ENCODE measurements at regions not wholly inside any gene's neighbourhood (a gene's known extent, or its start where the extent isn't known, plus 50 kb on each side); places are given as distances from the start of the nearest gene placed in this dataset.

DNA sequence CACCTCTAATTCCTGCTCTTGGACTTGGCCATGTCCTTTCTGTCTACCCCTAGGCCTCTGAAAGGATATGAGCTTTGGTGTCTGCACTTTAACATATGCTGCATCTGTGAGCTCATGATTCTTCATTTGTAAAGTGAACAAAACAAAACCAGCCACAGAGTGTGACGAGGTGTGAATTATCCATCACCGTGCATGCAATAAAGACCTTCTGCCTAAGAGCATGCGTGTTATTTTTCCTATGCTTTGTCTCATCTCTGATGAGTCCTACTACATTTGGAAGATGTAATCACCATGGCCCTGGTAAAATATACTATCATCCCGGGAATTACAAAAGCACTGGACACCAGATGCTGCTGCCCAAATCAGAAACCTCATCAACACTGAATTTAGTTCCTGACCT is 103.5 kb upstream of the KCNAB1 start:
- H3K4me1 ChIP-seq (ENCODE audit: control insufficient read depth in 1 of 2, low read depth in 2 of 2) = no peaks in the 10 kb centered on the region
- TF ChIP-seq, protein P1, sequence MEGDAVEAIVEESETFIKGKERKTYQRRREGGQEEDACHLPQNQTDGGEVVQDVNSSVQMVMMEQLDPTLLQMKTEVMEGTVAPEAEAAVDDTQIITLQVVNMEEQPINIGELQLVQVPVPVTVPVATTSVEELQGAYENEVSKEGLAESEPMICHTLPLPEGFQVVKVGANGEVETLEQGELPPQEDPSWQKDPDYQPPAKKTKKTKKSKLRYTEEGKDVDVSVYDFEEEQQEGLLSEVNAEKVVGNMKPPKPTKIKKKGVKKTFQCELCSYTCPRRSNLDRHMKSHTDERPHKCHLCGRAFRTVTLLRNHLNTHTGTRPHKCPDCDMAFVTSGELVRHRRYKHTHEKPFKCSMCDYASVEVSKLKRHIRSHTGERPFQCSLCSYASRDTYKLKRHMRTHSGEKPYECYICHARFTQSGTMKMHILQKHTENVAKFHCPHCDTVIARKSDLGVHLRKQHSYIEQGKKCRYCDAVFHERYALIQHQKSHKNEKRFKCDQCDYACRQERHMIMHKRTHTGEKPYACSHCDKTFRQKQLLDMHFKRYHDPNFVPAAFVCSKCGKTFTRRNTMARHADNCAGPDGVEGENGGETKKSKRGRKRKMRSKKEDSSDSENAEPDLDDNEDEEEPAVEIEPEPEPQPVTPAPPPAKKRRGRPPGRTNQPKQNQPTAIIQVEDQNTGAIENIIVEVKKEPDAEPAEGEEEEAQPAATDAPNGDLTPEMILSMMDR (IDR thresholded peaks at IDR 0.05) = no peak
- no peaks in the 10 kb centered on the region for H3K9me3 ChIP-seq
- no peaks in the 10 kb centered on the region for H3K36me3 ChIP-seq
- DNase-seq (ENCODE audit: low spot score) (no peak), ATAC-seq (ENCODE audit: insufficient number of reproducible peaks, low FRiP score, low read depth) (no peak)
- no peaks in the 10 kb centered on the region for H3K27me3 ChIP-seq (replicated peaks; ENCODE audit: insufficient read depth)
- no peak overlapping the region for H3K4me3 ChIP-seq
- H3K27ac ChIP-seq = no peak overlapping the region

DNA sequence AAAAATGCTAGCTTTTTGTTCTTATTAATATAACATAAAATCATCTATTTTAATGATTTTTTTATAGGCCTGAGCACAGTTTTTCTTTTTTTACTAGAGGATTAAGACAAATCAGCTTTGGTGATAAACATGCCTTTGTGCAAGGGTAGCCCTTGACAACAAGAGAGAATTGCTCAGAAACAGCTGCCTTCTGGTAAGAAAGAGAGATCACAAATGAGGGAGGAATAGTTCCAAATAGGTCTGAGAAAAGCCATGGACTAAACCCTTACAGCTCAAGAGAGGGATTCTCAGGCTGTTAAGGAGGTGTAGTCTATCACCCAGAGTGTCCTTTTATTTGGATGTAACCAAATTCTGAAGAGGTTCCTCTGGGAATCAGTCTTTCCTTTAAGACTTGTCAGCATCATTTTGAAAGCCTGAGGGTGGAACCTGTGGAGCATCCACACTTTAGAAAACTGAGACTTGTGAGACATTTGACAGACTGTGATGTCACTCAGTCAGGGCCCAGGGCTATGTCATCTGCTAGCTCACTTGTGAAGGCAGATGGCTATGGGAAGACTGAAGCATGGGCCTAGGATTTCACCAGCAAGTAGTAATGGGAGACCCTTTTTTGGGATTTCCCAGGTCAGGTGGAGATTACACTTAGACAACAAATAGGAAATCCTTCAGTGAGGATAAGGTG is 102.9 kb upstream of the KCNAB1 start:
- DNase-seq (ENCODE audit: low spot score) (no peak), ATAC-seq (ENCODE audit: insufficient number of reproducible peaks, low FRiP score, low read depth) (no peak)
- Histone ChIP-seq H3K9me3 (no peaks in the 10 kb centered on the region), H3K27ac (no peak overlapping the region), H3K36me3 (no peaks in the 10 kb centered on the region), H3K4me1 (ENCODE audit: control insufficient read depth in 1 of 2, low read depth in 2 of 2) (no peaks in the 10 kb centered on the region), H3K27me3 (replicated peaks; ENCODE audit: insufficient read depth) (no peaks in the 10 kb centered on the region), H3K4me3 (no peak overlapping the region)
- TF ChIP-seq, protein P1 (IDR thresholded peaks at IDR 0.05) = no peak

DNA sequence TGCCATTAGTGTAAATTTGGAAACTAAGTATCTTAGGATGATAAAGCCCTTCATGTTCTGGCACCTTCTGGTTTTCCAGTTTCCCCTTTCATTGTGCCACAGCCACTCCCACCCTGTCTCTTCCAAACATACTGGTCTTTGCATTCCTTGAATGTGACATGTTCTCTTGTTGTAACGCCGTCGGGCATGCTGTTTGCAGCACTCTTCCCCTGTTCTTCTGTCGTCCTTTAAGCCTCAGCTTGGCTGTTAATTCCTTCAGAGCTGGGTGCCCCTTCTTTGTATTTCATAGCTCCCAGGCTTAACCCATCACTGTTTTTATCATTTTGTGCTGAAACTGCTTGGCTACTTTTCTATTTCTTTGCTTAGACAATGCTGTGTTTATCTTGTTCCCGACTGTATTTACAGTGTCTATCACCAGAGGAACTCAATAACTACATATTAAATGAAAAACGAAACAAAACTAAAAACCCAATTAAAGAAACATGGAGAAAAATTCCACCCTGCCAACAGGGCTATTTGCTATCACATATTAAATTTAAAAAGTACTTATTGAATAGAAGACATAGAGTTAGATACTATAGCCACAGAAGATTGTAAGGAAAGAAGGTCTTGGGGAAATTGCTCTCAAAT is 95.4 kb upstream of the KCNAB1 start:
- TF ChIP-seq, protein P1 (IDR thresholded peaks at IDR 0.05) = no peak
- Histone ChIP-seq H3K4me1 (ENCODE audit: control insufficient read depth in 1 of 2, low read depth in 2 of 2) (no peaks in the 10 kb centered on the region), H3K27me3 (replicated peaks; ENCODE audit: insufficient read depth) (no peaks in the 10 kb centered on the region), H3K9me3 (no peaks in the 10 kb centered on the region), H3K27ac (no peak overlapping the region), H3K36me3 (no peaks in the 10 kb centered on the region), H3K4me3 (peak overlapping the region; percentile 58)
- DNase-seq (ENCODE audit: low spot score) (no peak), ATAC-seq (ENCODE audit: insufficient number of reproducible peaks, low FRiP score, low read depth) (no peak)

DNA sequence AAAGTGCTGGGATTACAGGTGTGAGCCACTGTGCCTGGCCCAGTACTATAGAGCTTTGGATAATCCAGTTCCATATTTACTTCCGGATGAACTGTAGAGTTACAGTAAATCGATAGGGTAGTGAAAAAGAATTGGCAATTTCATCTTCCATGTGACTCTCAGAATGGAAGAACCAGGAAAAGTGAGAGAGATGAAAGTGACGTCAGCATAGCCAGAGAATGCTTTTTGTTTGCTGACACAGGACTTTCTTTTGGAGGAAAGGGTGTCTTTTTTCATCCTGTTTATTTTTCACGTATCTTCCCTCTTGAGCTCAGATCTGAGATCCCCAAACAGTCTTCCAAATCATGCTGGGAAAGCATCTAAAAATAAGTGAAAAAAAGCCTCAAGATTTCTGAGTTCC is 91.2 kb upstream of the KCNAB1 start:
- TF ChIP-seq, protein P1 (IDR thresholded peaks at IDR 0.05) = no peak
- Histone ChIP-seq H3K27me3 (replicated peaks; ENCODE audit: insufficient read depth) (no peaks in the 10 kb centered on the region), H3K36me3 (no peaks in the 10 kb centered on the region), H3K4me3 (no peak overlapping the region), H3K9me3 (no peaks in the 10 kb centered on the region), H3K4me1 (ENCODE audit: control insufficient read depth in 1 of 2, low read depth in 2 of 2) (no peaks in the 10 kb centered on the region), H3K27ac (no peak overlapping the region)
- ATAC-seq (ENCODE audit: insufficient number of reproducible peaks, low FRiP score, low read depth) (no peak), DNase-seq (ENCODE audit: low spot score) (no peak)

DNA sequence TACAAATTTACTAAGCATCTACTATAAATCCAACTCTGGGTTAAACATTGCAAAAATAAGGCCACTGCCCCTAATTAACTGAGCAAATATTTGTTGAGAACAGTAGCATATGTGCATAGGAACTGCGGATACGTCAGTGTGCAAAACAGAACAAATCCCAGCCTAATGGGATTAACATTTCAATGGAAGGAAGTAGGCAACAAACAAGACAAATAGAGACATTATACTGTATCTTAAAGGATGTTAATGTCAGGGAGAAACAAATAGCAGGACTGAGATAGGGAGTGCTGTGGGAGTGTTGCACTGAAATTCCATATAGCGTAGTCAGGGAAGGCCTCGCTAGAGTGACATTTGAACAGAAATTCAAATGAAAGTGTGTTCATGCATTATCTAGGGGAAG is 89.7 kb upstream of the KCNAB1 start:
- no peaks in the 10 kb centered on the region for H3K4me1 ChIP-seq (ENCODE audit: control insufficient read depth in 1 of 2, low read depth in 2 of 2)
- no peaks in the 10 kb centered on the region for H3K9me3 ChIP-seq
- no peak for DNase-seq (ENCODE audit: low spot score)
- TF ChIP-seq, protein P1 (IDR thresholded peaks at IDR 0.05) = no peak
- H3K36me3 ChIP-seq = no peaks in the 10 kb centered on the region
- no peak overlapping the region for H3K4me3 ChIP-seq
- H3K27me3 ChIP-seq (replicated peaks; ENCODE audit: insufficient read depth) = no peaks in the 10 kb centered on the region
- no peak for ATAC-seq (ENCODE audit: insufficient number of reproducible peaks, low FRiP score, low read depth)
- no peak overlapping the region for H3K27ac ChIP-seq

Data from thoracic aorta (tissue), 2 donors.